GM19035 (cell line): ENCODE measurements at regions not wholly inside any gene's neighbourhood (a gene's known extent, or its start where the extent isn't known, plus 50 kb on each side); places are given as distances from the start of the nearest gene placed in this dataset.

Experiments
- ATAC-seq: cut with Tn5 transposase; IDR thresholded peaks from one replicate; pipeline ENCODE4 v1.9.1; 2021; ENCODE audit not compliant: unreplicated experiment

DNA sequence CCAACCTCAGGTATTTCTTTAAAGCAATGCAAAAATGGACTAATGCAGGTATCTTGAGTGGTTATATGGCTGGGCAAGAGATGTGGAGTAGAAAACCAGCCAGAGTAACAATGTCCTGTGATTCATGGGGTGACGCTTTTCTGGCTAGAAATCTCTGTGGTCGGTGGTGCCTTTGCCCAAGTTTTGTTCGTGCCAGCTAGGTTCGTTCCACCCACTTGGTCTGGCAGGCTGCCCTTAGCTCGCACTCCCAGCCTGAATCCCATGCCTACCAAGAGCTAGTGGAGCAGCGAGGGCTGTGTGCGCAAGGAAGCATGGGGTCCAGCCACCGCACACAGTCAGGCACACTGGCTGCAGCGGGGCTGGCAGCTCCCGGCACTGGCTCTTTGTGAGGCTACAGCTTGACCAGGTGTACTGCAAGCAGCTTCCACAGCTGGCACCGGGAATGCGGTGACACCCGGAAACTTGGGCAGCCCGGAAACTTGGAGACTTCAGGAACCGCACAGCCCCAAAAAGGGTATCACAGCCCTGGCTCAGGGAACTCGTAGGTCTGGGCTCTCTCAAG is 349.6 kb upstream of the PCDH20 start:
- no peak for ATAC-seq

DNA sequence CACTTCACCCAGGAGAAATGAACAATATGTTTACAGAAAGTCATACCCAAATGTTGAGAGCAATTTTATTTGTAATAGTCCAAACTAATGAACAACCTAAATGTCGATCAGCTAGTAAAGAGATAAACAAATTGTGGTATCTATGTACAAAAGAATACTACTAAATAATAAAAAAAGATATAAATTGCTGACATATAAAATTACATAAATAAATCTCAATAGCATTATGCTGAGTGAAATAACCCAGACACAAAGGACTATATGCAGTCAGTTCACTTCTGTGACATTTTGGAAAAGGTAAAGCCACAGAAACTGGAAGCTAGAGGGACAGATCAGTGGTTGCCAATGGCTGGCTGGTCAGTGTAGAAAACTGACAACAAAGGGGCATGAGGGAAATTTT is 346.0 kb upstream of the PCDH20 start:
- no peak for ATAC-seq

DNA sequence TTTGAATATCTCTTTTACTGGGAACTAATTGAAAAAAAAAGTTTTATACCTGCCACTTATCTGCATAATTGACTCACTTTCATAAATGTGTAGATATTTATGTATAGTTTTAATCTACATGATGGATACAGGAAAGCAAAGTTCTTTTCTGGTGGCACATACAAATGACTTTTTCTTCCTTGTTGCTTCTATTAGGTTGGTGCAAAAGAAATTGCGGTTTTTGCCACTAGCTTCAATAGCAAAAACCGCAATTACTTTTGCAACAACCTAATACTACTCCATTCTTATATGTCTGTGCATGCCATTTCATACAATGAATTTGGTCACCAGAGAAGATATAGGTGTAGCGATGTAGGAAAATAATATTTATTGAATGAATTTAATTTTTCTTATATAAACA is 344.5 kb upstream of the PCDH20 start:
- ATAC-seq = no peak

DNA sequence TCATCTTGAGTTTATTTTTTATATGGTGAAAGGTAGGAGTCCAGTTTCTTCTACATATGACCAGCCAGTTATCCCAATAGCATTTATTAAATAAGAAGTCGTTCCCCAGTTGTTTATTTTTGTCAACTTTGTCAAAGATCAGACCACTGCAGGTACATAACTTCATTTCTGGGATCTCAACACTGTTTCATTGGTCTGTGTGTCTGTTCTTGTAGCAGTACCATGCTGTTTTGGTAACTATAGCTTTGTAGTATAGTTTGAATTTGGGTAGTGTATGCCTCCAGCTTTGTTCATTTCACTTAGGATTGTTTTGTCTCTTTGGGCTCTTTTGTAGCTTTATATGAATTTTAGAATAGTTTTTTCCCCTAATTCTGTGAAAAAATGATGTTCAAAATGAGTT is 340.4 kb upstream of the PCDH20 start:
- no peak for ATAC-seq

DNA sequence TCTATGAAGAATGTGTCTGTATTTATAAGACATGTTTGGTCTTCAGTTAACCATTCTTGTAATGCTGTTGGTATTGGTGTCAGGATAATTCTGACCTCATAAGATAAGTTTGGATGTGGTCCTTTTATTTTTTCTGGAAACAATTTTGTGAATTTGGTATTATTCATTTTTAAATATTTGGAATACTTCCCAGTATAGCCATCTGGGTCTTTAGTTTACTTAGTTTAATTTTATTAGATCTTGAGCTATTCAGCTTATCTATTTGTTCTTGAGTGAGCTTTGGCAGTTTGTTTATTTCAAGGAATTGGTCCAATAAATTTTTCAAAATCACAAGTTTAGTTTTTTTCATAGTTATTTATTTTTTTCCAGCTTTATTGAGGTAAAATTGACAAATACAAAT is 335.4 kb upstream of the PCDH20 start:
- ATAC-seq = no peak

DNA sequence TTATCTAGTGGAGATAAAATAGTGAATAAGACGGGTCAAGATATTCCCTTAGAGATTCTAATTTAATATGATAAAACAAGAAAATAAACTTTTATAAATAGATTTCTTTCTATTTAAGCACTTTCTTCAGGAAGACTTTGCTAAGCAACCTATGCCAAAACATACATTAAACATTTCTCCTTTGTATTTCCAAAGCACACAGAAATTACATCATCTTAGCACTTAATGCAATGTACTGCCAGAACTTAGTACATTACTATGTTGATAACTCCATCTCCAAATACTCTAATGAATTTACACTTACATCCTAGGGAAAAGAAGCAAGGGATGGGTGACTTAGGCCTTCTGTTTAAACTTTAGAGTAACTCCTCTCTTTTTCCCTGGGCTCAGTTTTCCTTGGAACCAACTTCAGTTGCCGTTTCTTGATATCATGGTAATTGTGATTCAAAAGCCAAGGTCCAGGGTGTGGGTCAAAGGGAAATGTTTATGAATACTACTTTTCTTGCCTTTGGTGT is 322.6 kb upstream of the PCDH20 start:
- no peak for ATAC-seq

DNA sequence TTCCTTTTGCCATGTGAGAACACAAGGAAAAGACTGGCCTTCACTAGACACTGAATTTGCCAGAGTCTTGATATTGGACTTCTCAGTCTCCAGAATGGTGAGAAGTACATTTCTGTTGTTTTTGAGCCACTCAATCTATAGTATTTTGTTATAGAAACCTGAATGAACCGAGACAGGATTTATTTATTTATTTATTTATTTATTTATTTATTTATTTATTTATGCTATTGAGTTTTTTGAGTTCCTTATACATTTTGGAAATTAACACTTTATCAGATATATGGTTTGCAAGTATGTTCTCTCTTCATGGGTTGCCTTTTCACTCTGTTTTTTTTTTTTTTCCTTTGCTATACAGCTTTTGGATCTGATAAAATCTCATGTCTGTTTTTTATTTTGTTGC is 319.0 kb upstream of the PCDH20 start:
- ATAC-seq = no peak

DNA sequence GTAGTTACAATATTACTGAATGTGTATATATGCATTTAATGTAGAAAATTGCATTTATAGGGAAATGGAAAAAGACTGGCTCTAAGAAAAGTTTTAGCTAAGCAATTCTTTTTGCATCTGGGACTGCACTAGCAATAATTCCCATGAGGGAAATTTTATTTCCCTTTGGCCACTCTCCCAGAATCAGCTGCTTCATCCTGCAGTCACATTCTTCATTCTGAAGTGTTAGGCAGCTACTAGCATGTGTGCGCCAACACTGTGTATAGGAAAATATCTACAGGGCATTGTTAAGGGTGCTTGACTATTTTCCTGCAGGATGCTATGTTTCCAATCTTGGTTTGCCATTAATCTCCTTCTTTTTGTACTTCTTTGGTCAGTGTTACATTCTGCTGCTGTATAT is 312.8 kb upstream of the PCDH20 start:
- ATAC-seq = no peak

DNA sequence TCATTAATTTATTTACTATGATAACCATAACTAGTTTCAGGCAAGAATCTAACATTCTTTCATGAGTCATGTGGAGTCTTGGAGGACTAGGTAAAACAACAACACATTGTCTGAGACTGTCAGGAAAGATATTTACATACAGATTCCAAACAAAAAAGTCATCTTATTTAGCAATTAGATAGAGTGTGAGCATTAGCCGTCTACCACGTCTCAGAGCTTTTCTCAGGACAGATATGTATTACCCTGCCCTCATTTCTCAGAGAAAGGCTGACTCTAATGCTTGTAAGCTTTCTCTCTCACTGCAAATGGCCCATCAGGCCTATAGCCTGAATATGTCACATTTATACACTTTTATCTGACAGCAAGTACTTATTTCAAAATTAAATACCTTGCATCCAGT is 312.1 kb upstream of the PCDH20 start:
- ATAC-seq = no peak

DNA sequence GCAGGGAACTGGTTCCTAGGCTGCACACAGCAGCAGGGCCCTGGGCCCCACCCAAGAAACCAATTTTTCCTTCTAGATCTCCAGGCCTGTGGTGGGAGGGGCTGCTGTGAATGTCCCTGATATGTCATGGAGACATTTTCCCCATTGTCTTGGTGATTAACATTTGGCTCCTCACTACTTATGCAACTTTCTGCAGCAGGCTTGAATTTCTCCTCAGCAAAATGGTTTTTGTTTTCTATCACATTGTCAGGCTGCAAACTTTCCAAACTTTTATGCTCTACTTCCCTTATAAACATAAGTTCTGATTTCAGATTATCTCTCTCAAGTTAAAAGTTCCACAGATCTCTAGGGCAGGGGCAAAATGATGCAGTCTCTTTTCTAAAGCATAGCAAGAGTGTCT is 310.2 kb upstream of the PCDH20 start:
- no peak for ATAC-seq

DNA sequence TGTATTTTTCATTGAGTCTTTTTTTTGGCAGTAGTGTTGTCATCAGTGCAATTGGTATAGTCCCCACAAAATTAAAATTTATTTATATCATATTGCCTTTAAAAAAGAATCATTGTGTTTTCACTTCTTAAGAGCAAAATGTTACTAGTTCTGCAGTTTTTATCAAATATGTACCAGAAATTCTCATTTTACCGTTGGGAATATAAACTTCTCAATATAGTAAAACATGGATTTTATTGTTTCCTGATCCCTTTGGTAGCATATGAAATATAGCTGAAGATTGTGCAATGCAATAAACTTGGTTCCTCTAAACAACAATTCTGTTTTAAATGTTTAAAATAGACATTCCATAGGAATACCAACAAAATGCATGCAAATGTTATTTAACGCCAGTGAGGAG is 306.5 kb upstream of the PCDH20 start:
- no peak for ATAC-seq

DNA sequence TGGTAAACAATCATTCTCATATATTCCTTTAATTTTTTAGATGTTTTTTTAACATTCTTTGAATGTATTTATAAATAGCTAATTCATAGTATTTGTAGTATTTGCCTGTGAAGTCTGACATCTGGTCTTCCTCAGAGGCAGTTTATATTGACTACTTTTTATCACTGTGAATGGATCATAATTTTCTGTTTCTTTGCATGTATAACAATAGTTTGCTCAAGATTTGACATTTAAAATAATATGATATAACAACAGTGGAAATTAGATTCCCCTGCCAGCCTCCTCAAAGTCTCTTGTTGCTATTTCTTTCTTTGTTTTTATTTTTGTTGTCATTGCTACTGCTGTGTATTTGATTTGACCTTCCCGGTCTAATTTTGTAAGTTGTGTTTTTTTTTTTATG is 297.0 kb upstream of the PCDH20 start:
- no peak for ATAC-seq

DNA sequence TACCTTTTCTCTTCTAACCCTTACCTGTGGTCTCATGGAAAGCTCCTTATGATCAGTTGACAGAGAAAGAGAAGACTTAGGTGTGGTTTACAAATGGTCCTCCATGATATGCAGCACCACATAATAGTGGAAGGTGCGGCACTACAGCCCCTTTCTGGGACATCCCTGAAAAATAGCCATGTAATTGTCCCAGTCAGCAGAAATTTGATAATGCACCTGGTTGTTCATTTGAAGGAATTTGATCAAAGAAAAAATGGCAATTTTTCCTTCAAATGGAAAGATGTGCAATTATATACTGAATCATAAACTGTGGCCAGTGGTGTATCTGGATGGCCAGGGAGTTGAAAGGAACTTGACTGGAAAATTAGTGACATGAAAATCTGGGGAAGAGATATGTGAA is 293.6 kb upstream of the PCDH20 start:
- no peak for ATAC-seq

DNA sequence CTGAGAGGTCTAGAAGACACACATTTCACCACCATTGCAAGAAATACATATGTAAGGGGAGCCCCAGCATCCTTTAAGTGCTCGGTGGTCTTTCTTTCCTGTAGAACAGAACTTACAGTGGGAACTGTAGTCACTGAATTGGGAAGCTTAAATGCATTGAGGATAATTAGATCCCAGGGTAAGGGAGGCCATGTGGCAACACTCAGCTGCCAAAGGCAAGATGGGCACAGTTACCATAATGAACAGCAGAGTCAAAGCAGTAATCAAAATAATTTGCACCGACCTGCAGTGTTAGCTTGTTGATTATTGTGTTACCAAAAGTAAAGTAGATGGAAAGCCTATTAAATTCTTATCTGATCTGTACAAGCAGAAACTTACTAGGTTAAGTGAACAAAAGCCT is 291.2 kb upstream of the PCDH20 start:
- no peak for ATAC-seq

DNA sequence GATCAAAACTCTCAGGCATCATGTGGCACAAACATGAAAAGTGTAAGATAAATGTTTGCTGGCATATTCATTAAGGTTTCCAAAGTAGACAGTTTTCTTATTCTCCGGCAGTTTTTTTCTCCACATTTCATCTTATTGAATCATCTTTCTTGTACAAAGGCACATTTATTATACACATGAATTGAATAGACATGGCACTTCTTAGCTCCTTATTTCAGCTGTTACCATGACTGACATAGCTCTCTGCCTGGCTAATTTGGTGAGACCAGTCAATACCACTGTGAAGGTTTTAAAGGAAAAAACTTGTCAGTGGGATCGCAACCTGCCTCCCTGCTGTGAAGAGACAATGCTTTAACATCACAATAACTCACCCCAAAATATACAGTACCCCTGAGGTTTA is 285.0 kb upstream of the PCDH20 start:
- no peak for ATAC-seq

DNA sequence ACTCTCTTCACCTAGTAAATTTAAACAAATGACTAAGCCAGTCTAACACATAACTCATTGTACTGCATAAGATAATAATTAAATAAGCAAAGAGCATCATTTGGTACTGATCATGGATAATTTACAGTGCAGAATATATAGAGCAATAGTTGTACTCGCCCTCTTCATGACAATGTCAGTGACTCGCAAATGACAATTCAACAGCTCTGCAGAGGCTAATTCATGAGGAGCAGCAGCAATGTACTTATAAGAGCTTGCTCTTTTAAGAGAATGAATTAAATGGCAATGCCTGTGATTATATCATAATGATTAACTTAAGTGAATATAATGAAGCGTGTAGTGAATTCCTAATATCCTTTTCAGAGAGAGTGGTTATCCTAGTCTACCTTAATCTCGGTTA is 284.5 kb upstream of the PCDH20 start:
- ATAC-seq = no peak

DNA sequence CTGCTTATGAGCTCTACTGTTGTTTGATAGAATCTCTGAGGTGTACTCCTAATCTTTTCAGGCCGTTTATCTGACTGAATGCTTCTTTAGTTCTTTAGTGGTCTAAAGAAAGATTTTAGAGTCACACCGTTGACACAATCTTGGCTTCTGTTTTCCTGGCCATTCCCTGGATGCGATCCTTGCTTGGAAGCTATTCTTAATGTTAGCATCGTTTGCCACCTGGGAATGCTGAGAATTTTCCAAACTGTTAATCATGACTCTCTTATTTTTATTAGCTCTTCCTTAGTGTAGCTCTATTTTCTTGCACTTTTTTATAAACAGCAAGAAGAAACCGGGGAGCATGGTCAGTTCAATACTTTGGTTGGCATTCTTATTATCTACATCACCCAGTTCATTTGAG is 281.0 kb upstream of the PCDH20 start:
- no peak for ATAC-seq

DNA sequence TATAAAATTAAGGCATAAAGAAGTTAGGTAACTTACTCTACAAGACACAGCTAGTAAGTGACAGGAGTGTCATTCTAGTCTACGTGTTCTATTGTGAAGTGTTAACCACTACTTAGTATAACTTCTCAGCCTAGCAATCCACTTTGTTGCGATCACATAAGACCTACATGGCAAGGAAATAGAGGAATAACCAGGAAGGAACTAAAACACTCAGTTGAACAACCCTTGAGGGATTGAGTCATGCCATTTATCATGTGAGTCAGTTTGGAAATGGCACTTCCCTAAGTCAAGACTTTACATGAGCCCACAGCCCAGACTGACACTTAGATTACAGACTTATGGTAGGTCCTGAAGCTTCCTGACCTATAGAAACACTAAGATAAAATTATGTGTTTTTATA is 279.5 kb upstream of the PCDH20 start:
- ATAC-seq = no peak

DNA sequence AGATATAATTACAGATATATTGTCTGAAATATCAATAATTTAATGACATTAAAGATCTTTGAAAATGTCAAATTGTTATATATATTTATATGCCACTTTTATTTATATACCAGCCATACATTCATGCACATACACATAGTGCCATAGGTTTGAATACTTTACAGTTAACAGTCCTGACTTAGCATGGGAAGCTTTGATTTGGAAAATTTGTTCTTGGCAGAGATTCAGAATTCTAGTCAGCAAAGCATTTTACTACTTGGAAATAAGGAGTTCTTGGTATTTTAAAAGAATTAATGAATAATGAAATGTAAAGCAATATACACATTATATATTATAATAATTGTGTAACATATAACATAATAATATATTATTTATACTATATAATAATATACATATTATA is 277.0 kb upstream of the PCDH20 start:
- no peak for ATAC-seq

DNA sequence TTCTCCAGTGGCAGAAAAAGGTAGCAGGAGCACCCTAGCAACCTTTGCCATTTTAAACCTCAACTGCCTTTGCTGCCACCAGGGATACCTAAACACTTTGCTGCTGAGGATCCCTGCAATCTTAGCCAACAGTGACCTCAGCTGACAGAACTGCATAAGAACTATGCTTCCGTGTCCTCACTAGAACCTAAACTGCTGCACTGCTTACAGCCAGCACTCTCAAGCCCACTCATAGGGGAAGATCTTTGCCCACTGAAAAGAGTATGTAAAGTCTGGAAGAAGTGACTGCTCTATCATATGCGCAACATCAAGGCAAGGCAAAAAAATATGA is 270.0 kb upstream of the PCDH20 start:
- no peak for ATAC-seq

DNA sequence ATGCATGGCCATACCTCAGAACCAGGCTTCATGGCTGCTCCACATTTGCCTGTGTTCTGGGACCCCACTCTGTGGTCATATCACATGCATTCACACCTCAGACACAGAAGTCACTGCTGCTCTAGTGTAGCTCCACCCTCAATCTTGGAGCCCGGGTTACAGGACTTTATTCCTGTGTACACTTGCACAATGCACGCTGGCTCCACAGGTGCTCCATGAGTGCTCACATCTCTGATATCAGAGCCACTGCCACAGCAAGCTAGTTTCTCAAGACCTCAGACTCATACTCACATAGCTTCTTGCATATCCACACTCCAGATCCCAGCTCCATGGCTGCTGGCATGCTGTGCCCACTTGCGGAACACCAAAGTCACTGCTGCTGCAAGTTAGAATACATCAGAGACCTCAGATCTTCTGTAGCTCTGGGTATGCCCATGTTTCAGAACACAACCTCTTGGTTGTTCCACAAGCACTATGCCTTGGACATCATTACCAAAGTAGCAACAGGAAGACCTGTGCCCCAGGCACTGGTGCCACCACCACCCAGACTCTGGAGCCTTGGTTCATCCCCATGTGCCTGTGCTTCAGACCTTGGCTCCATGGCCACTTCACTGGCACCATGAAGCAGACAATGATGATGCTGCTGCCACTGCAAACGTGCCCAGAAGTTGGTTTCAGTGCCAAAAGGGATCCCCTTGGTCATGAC is 269.5 kb upstream of the PCDH20 start:
- no peak for ATAC-seq

DNA sequence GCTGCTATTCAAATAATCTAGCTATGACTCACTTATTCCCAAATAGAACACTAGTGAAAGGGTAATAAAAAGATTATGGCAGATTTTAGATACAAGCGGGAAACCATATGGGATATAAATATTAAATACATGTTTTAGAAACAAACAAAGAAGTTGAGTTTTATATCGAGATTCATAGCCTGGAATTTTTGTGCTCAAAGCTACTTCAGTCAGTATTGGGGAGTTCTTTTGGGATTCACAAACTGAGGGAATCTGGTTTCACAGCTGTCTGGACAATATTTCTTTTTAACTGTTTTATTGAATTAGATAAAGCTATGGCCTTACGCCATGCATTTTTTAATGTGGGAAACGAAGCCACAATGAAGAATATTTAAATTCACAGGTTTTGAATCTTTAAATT is 257.1 kb upstream of the PCDH20 start:
- no peak for ATAC-seq
